Amygdala (tissue), 56 donors: ENCODE measurements at regions not wholly inside any gene's neighbourhood (a gene's known extent, or its start where the extent isn't known, plus 50 kb on each side); places are given as distances from the start of the nearest gene placed in this dataset.
"Not testable (repeated sequence)": the region's sequence is repeated elsewhere in the genome, so short reads cannot be mapped to it uniquely, and the experiment has no call there.

ENCODE experiments used
- DNase-seq, 56 donors: peaks; one replicate each; lab custom pipeline; 2025; lab: John Stamatoyannopoulos, UW

GRCh38 chr16:17031484-17032268, 439.1 kb downstream of the XYLT1 start:
- no peak for DNase-seq

GRCh38 chr16:17032332-17032731, 438.4 kb downstream of the XYLT1 start:
- DNase-seq: no peak

GRCh38 chr16:17034477-17035252, 436.1 kb downstream of the XYLT1 start:
- DNase-seq: no peak

- DNase-seq: no peak
Measured at GRCh38 chr16:17037499-17037898, 433.3 kb downstream of the XYLT1 start.

GRCh38 chr16:17038415-17038814, 432.3 kb downstream of the XYLT1 start:
- peak in 1 of 56 donors; percentile 5 for DNase-seq

- not testable (repeated sequence) for DNase-seq
Measured at GRCh38 chr16:17049109-17049508, 421.7 kb downstream of the XYLT1 start.

DNA sequence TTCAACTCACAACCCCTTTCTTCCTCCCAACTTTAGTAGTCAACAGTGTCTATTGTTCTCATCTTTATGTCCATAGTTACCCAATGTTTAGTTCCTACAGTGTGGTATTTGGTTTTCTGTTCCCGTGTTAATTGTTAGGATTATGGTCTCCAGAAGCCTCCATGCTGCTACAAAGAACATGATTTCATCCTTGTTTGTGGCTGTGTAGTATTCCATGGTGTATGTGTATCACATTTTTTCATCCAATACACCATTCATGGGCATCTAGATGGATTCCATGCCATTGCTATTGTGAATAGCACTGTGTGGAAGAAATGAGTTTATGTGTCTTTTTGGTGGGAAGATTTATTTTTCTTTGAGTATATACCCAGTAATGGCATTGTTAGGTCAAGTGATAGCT, 420.3 kb downstream of the XYLT1 start:
- DNase-seq: no peak
